H1 (cell line): ENCODE measurements at regions not wholly inside any gene's neighbourhood (a gene's known extent, or its start where the extent isn't known, plus 50 kb on each side); places are given as distances from the start of the nearest gene placed in this dataset.

ENCODE experiments used
- CBX5 ChIP-seq: fragments of 300-800, 300-1000 bp; sonication (generic); IDR thresholded peaks from 2 replicates; pipeline ENCODE4 v1.7.1; 2016; ENCODE audit warnings: antibody characterized with exemption, low read length, low read depth
- HDAC6 ChIP-seq: IDR thresholded peaks from one replicate; pipeline ENCODE4 v1.7.1; 2012; ENCODE audit warnings: low read depth, mild to moderate bottlenecking, inconsistent platforms, low read length, moderate library complexity
- MAFK ChIP-seq: IDR thresholded peaks from 2 replicates; pipeline ENCODE4 v1.6.1; 2012; ENCODE audit warnings: low read depth, mild to moderate bottlenecking, improper control_type of control experiment, low read length
- SIN3A ChIP-seq, 2 experiments: IDR thresholded peaks in 1 of 2; conservative IDR thresholded peaks in 1 of 2; 2 replicates each; pipeline ENCODE4 v1.6.1; 2011 to 2012; ENCODE audit warnings: low read length in 2 of 2, improper control_type of control experiment in 1 of 2, low read depth in 1 of 2, mild to moderate bottlenecking in 1 of 2
- SIX5 ChIP-seq: IDR thresholded peaks from 2 replicates; pipeline ENCODE4 v1.6.1; 2011; ENCODE audit warnings: mild to moderate bottlenecking, low read depth, low read length
- TF ChIP-seq, protein P1 (sequence below): fragments of 300-600 bp; sonication (generic); IDR thresholded peaks from 2 replicates; pipeline ENCODE4 v1.7.1; 2012; ENCODE audit warnings: low read length, moderate library complexity, mild to moderate bottlenecking, inconsistent platforms; ENCODE audit not compliant: insufficient replicate concordance
- TF ChIP-seq, protein P2 (sequence below): IDR thresholded peaks from 2 replicates; pipeline ENCODE4 v1.6.1; 2012; ENCODE audit warnings: low read length, inconsistent platforms
- TF ChIP-seq, protein P3 (sequence below): IDR thresholded peaks from 2 replicates; pipeline ENCODE4 v1.6.1; 2012; ENCODE audit warnings: inconsistent platforms

DNA sequence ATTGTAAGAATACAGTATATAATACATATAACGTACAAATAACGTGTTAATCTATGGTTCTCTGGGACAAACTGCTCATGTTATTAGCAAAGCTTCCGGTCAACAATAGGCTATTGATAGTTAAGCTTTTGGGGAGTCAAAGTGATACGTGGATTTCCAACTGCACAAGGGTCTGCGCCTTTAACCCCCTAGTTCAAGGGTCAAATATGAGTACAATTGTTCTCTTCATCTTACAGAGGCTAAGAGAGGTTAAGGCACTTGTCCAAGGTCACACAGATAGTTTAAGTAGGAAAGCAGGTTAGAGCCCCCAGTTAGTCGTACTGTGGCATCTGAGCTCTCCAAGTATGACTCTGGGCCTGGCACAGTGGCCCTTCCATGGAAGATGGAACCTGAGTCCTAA lies 204.3 kb upstream of the KRR1 start (continued):
- TF ChIP-seq, protein P1, sequence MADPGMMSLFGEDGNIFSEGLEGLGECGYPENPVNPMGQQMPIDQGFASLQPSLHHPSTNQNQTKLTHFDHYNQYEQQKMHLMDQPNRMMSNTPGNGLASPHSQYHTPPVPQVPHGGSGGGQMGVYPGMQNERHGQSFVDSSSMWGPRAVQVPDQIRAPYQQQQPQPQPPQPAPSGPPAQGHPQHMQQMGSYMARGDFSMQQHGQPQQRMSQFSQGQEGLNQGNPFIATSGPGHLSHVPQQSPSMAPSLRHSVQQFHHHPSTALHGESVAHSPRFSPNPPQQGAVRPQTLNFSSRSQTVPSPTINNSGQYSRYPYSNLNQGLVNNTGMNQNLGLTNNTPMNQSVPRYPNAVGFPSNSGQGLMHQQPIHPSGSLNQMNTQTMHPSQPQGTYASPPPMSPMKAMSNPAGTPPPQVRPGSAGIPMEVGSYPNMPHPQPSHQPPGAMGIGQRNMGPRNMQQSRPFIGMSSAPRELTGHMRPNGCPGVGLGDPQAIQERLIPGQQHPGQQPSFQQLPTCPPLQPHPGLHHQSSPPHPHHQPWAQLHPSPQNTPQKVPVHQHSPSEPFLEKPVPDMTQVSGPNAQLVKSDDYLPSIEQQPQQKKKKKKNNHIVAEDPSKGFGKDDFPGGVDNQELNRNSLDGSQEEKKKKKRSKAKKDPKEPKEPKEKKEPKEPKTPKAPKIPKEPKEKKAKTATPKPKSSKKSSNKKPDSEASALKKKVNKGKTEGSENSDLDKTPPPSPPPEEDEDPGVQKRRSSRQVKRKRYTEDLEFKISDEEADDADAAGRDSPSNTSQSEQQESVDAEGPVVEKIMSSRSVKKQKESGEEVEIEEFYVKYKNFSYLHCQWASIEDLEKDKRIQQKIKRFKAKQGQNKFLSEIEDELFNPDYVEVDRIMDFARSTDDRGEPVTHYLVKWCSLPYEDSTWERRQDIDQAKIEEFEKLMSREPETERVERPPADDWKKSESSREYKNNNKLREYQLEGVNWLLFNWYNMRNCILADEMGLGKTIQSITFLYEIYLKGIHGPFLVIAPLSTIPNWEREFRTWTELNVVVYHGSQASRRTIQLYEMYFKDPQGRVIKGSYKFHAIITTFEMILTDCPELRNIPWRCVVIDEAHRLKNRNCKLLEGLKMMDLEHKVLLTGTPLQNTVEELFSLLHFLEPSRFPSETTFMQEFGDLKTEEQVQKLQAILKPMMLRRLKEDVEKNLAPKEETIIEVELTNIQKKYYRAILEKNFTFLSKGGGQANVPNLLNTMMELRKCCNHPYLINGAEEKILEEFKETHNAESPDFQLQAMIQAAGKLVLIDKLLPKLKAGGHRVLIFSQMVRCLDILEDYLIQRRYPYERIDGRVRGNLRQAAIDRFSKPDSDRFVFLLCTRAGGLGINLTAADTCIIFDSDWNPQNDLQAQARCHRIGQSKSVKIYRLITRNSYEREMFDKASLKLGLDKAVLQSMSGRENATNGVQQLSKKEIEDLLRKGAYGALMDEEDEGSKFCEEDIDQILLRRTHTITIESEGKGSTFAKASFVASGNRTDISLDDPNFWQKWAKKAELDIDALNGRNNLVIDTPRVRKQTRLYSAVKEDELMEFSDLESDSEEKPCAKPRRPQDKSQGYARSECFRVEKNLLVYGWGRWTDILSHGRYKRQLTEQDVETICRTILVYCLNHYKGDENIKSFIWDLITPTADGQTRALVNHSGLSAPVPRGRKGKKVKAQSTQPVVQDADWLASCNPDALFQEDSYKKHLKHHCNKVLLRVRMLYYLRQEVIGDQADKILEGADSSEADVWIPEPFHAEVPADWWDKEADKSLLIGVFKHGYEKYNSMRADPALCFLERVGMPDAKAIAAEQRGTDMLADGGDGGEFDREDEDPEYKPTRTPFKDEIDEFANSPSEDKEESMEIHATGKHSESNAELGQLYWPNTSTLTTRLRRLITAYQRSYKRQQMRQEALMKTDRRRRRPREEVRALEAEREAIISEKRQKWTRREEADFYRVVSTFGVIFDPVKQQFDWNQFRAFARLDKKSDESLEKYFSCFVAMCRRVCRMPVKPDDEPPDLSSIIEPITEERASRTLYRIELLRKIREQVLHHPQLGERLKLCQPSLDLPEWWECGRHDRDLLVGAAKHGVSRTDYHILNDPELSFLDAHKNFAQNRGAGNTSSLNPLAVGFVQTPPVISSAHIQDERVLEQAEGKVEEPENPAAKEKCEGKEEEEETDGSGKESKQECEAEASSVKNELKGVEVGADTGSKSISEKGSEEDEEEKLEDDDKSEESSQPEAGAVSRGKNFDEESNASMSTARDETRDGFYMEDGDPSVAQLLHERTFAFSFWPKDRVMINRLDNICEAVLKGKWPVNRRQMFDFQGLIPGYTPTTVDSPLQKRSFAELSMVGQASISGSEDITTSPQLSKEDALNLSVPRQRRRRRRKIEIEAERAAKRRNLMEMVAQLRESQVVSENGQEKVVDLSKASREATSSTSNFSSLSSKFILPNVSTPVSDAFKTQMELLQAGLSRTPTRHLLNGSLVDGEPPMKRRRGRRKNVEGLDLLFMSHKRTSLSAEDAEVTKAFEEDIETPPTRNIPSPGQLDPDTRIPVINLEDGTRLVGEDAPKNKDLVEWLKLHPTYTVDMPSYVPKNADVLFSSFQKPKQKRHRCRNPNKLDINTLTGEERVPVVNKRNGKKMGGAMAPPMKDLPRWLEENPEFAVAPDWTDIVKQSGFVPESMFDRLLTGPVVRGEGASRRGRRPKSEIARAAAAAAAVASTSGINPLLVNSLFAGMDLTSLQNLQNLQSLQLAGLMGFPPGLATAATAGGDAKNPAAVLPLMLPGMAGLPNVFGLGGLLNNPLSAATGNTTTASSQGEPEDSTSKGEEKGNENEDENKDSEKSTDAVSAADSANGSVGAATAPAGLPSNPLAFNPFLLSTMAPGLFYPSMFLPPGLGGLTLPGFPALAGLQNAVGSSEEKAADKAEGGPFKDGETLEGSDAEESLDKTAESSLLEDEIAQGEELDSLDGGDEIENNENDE = no peak
- TF ChIP-seq SIN3A (conservative IDR thresholded peaks at IDR 0.05 in 1 of 2, IDR thresholded peaks at IDR 0.05 in 1 of 2; ENCODE audit: low read depth in 1 of 2, low read length in 2 of 2) = no peak
- TF ChIP-seq SIX5 = no peak
- TF ChIP-seq, protein P2, sequence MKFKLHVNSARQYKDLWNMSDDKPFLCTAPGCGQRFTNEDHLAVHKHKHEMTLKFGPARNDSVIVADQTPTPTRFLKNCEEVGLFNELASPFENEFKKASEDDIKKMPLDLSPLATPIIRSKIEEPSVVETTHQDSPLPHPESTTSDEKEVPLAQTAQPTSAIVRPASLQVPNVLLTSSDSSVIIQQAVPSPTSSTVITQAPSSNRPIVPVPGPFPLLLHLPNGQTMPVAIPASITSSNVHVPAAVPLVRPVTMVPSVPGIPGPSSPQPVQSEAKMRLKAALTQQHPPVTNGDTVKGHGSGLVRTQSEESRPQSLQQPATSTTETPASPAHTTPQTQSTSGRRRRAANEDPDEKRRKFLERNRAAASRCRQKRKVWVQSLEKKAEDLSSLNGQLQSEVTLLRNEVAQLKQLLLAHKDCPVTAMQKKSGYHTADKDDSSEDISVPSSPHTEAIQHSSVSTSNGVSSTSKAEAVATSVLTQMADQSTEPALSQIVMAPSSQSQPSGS = no peak
- no peak for TF ChIP-seq MAFK
- TF ChIP-seq CBX5 = no peak
- TF ChIP-seq HDAC6 = no peak
- TF ChIP-seq, protein P3, sequence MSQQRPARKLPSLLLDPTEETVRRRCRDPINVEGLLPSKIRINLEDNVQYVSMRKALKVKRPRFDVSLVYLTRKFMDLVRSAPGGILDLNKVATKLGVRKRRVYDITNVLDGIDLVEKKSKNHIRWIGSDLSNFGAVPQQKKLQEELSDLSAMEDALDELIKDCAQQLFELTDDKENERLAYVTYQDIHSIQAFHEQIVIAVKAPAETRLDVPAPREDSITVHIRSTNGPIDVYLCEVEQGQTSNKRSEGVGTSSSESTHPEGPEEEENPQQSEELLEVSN = no peak
